NB4 (cell line): ENCODE measurements at regions not wholly inside any gene's neighbourhood (a gene's known extent, or its start where the extent isn't known, plus 50 kb on each side); places are given as distances from the start of the nearest gene placed in this dataset.

Experiments used
- DNase-seq: peaks from one replicate; pipeline ENCODE4 v3.0.0; 2010; ENCODE audit warnings: low read depth
- H3K4me3 ChIP-seq: one replicate; pipeline ENCODE4 v1.5.1; 2011; ENCODE audit warnings: mild to moderate bottlenecking, low read depth, low read length, moderate library complexity
- CTCF ChIP-seq: IDR thresholded peaks from one replicate; pipeline ENCODE4 v1.5.1; 2012; ENCODE audit warnings: low read depth, low read length
- MYC ChIP-seq: IDR thresholded peaks from 2 replicates; pipeline ENCODE4 v1.6.1; 2011; ENCODE audit warnings: low read depth, low read length
- POLR2A ChIP-seq: IDR thresholded peaks from 2 replicates; pipeline ENCODE4 v1.6.1; 2011; ENCODE audit warnings: mild to moderate bottlenecking; ENCODE audit not compliant: insufficient read length; ENCODE audit errors: extremely low read depth
- TF ChIP-seq, protein P1 (sequence below): IDR thresholded peaks from 2 replicates; pipeline ENCODE4 v1.6.1; 2011; ENCODE audit warnings: low read depth, low read length

GRCh38 chr9:95635986-95636671 is 119.4 kb upstream of the PTCH1 start:
- DNase-seq, result no peak
- no peak for TF ChIP-seq MYC
- TF ChIP-seq CTCF, result no peak
- no peak for TF ChIP-seq POLR2A
- TF ChIP-seq, protein P1, sequence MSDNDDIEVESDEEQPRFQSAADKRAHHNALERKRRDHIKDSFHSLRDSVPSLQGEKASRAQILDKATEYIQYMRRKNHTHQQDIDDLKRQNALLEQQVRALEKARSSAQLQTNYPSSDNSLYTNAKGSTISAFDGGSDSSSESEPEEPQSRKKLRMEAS, result no peak
- H3K4me3 ChIP-seq, result no peak overlapping the region

- H3K4me3 ChIP-seq, result no peak overlapping the region
- TF ChIP-seq POLR2A (no peak), MYC (no peak), CTCF (no peak)
- TF ChIP-seq, protein P1, result no peak
- DNase-seq, result no peak
Measured at GRCh38 chr9:95634536-95634935, 117.8 kb upstream of the PTCH1 start.

GRCh38 chr9:95634114-95634513 is 117.3 kb upstream of the PTCH1 start:
- DNase-seq, result no peak
- no peak overlapping the region for H3K4me3 ChIP-seq
- TF ChIP-seq, protein P1, result no peak
- TF ChIP-seq MYC (no peak), POLR2A (no peak), CTCF (no peak)

DNA sequence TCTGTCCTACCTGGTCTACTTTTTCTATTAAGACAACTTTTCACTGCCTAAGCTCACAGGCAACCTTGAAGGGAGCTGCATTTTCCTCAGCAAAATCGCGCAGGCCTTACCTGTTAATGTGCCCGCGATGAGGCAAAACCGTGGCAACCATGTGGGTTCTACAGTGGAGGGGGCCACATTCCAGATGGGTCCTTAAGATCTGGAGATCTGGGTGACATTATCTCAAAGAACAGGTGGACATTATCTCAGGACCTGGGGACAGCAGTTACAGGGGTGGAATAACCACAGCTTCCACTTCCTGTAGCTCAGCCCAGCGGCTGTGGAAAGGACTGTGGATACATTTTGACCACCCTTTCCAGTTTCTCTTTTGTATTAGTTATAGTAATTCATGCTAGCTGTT is 112.8 kb upstream of the PTCH1 start:
- no peak overlapping the region for H3K4me3 ChIP-seq
- TF ChIP-seq CTCF (no peak), POLR2A (no peak), MYC (no peak)
- TF ChIP-seq, protein P1, result no peak
- DNase-seq, result no peak

DNA sequence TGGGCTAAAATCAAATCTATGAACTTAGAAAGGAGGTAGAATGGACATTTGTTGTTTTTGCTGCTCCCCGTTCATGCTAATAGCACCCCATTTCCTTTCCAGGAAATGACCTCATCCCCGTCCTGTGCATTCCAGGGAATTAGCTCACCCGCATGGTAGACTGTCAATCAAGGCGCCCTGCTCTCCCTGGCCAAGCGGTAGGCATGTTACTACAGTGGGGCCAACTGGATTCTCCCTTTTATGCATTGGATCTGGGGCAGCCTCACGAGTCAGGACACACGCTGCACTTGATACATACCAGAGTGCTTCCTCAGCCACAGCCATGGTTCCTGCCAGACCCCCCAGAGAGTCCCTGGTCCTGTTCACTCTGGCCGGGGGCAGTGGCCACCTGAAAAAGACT is 111.0 kb upstream of the PTCH1 start:
- no peak for DNase-seq
- no peak overlapping the region for H3K4me3 ChIP-seq
- TF ChIP-seq CTCF (no peak), POLR2A (no peak), MYC (no peak)
- TF ChIP-seq, protein P1, result no peak
